Left renal pelvis (tissue), 4 donors: ENCODE measurements at regions not wholly inside any gene's neighbourhood (a gene's known extent, or its start where the extent isn't known, plus 50 kb on each side); places are given as distances from the start of the nearest gene placed in this dataset.
"Not testable (repeated sequence)": the region's sequence is repeated elsewhere in the genome, so short reads cannot be mapped to it uniquely, and the experiment has no call there.

Experiments used
- DNase-seq, 4 donors: peaks; one replicate each; pipeline ENCODE4 v3.0.0-alpha.2; 2013; ENCODE audit warnings: low read depth in 4 of 4, low spot score in 3 of 4

- DNase-seq = no peak
Measured at GRCh38 chrY:7731651-7732050, 820.1 kb upstream of the AMELY start.

DNA sequence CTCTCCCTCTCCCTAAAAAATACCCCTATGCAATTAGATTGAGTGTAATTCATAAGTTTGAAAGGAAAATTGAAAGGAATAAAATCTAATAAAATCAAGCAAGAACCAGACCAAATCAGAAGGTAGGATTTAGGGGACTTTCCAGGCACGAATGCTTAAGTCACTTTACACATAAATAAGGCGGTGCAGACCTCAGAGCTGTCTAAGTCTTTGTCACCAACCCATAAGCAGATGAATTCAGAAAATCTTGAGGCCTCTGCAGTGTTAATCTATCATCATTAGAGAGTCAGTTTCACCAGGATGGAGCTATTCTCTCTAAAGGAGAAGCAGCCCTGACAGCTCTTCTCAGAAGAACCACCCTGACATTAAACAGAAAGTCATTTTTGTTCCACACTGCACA, 819.1 kb upstream of the AMELY start:
- no peak for DNase-seq

DNA sequence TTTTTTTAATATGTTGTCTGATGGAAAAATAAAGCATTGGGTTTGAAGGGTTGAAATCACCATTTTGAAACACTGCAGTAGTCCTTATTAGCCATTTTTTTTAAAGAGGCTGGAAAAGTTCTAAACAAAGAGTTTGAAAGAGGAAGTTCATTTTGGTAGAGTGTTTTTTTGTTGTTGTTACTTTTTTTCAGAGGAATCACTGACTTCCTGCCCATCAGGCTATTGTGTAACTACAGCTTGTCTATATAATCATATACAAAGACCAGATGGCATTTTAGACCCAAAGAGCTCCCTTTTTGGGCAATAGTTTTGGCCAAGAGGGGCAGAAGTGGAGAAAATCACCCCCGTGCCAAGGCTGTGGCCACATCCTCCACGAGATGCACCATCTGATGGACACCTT, 818.5 kb upstream of the AMELY start:
- DNase-seq = no peak

- DNase-seq = no peak
Measured at GRCh38 chrY:7729318-7730011, 817.9 kb upstream of the AMELY start.

- no peak for DNase-seq
Measured at GRCh38 chrY:7728935-7729317, 817.4 kb upstream of the AMELY start.

DNA sequence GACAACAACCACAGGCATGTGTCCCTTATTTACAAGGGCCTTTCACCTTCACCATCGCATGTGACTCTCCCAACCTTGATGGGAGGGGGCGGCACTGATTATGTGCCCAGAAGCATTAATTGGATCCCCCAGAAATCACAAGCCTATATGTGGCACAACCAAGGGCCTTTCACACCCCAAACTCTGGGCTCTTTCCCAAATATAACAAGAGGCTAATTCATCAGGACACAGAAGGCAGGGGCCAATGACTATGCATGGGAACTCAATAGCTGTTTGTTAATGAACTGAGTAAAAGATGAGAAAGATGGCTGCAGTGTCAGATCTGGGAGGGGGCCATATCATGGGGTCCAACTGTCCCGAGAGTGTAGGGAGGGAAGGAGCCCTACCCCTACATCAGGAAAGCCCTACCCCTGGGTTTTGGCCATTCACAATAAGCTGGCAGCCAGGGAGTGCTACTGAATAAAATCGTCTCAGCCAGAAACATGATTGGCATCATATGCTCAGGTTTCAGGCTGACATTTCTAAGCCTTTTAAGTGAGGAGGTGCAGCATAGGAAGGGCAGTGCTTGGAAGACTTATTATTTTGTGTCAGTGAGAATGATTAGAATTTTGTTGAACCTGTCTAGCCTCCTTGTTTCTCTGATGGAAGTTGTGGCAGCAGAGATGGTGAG, 814.4 kb upstream of the AMELY start:
- no peak for DNase-seq

DNA sequence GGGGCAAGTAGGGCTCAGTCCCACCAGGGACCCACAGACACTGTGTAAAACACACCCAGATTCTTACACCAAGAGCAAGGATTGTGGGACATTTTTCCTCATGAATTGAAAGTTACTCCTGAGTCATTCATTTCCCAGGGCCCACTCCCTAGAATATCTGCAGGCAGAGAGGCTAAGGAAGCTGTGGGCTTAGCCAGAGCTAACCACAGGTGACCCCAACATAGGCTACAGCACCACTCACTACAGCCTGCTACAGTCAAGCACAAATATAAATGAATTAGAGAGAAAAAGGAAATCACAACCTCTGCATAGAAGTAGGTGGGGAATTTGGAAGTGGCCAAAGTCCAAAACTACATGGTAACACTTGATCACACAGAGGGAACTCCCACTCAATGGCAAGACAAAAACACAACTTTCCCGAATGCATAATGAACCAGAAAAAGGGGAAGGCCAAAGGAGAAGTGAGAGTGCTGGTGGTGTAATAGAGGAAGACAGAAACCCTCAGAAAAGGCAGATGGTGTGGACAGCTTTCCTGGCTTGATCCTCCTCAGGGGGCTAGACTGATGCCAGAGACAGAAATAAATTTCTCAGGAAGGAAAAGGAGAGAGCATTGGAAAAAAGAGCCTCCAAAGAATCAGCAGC, 812.6 kb upstream of the AMELY start:
- DNase-seq = no peak

- no peak for DNase-seq
Measured at GRCh38 chrY:7723127-7723526, 811.6 kb upstream of the AMELY start.

DNA sequence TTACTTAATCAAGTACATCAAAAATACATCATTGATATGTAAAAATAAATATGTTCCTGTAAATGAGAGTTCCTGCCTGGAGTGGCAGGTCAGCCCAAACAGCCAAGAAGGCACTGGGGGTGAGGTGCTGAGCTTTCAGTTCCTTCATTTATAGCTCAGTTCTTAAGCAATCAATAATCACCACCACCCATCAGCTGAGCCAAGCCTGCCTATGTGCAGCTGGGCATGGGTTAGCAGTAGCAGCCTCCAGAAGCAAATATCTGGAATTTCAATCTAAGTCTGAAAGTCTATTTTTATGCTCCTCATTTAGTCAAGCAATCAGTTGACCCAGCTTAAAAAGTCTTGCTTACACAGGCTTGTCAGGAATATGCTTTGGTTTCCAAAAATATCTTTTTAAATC, 811.0 kb upstream of the AMELY start:
- DNase-seq = no peak

DNA sequence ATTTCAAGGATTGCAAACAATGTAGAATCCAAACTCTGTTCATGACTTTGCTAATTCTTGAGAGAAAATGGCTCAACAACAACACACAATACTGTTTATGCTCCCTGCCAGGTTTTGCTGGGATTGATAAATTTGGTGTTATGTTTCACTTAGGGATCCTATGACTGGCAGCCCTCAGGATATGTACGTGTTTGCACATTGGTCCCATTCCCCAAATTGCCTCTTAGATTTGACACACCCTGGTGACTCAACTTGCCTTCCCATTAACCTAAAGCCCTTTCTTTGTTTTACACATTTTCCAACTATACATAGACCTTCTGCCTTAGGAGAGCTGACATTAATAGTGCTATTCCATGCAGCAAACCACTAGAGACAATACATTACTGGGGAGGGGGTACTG, 809.4 kb upstream of the AMELY start:
- DNase-seq = no peak

- no peak for DNase-seq
Measured at GRCh38 chrY:7719271-7719670, 807.7 kb upstream of the AMELY start.

DNA sequence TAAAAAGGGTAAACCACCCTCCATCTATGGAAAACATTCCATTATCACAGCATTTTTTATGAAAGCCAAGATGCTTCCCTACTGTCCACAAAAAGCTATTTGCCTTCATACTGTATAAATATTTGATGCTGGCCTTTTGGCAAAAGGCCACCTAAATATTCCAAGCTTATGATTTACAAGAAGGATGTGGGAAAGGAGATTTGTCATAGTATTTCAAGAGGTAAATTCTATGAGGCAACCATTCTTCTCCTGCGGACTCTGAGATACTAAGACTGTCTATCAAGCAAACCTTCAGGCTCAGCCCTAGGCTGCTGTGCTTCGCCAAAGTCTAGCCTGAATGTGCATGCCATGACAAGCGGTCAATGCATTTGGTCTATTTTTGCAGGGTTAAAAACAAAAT, 807.1 kb upstream of the AMELY start:
- no peak for DNase-seq

DNA sequence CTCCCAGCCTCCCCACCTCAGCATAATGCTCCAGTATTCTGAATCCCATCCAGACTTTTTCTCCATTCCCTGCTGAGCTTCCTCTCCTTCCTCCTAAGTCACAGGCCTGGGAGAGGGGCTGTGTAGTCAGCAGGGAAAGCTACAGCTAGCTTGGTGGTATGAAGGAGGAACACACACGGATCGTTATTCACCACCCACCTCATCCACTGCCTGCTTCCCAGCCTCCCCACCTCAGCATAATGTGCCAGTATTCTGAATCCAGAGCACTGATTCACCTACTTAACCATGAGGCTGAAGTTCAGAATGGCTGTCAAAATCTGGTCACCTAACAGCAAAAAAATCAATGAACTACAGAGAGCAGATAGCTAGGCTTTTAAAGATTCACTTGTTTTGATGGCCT, 806.6 kb upstream of the AMELY start:
- DNase-seq = no peak

GRCh38 chrY:7714426-7714825, 802.9 kb upstream of the AMELY start:
- no peak for DNase-seq

GRCh38 chrY:7713738-7714137, 802.2 kb upstream of the AMELY start:
- DNase-seq = not testable (repeated sequence)

- no peak for DNase-seq
Measured at GRCh38 chrY:7712289-7712688, 800.7 kb upstream of the AMELY start.

- no peak for DNase-seq
Measured at GRCh38 chrY:7703578-7704140, 792.1 kb upstream of the AMELY start.

DNA sequence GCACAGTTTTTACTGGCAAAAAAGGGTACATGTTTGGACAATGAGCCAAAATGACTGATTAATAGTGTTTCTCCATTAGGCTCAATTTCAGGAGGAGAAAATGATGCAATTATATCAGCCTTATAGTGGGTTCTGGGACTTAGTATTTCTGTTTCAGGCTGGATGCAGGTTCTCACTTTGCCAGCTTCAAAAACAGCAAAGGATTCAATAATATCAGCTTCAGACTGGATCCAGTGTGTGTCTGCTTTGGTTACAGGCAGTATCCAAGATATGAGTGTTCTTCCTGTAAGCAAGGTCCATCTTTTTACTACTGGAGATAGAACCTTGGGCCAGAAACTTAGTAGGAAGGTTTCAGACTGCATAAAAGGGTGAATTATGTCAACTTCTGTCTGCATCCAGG, 790.9 kb upstream of the AMELY start:
- no peak for DNase-seq

DNA sequence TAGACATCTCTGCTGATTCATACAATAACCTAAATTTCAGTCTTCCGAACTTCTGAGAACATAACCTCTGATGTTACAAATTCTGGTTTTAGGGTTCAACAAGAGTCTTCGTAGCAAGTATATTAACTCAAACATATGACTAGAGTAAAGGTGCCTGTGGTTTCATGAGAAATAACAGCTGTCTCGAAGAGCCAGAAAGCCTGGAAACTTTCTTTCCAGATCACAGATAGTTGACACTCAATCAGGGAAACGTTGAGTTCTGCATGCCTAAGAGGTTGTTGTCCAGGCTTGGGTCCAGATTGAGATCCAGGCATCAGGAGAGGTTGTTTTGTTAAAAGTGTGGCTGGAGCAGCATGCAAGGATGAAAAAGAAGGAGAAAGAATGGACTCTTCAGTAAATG, 790.1 kb upstream of the AMELY start:
- no peak for DNase-seq

DNA sequence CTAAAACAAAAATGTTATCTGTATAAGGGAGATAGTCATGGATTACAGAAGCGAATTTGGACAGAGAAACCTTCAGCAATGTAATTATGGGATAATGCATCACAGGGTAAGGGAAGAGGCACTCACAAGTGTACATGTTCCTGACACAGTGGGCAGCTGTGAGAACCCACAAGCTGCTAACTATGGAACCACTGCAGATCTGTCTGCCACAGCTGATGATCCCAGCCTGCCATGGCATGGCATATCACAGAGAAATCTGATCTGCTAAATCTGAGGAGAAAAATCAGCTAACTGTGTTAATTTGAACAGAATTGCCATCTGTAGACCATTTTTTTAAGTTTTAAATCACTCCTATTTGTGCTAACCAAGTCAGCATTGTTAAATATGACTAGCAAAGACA, 786.0 kb upstream of the AMELY start:
- no peak for DNase-seq

GRCh38 chrY:7692701-7693100, 781.1 kb upstream of the AMELY start:
- no peak for DNase-seq

GRCh38 chrY:7687086-7687485, 775.5 kb upstream of the AMELY start:
- no peak for DNase-seq
